ENCODE measurements at regions not wholly inside any gene's neighbourhood (a gene's known extent, or its start where the extent isn't known, plus 50 kb on each side); places are given as distances from the start of the nearest gene placed in this dataset.

- Mint-ChIP-seq H3K27me3 (ENCODE audit: low read depth) (peaks cover 2% of the 10 kb centered on the region; the same call in 1 of the 2 replicates), H3K4me1 (no peaks in the 10 kb centered on the region), H3K36me3 (peaks cover 5% of the 10 kb centered on the region), H3K27ac (no peak overlapping the region), H3K4me3 (no peak overlapping the region), H3K9me3 (peaks cover 7% of the 10 kb centered on the region)
- ATAC-seq, result no peak
- POLR2A ChIA-PET, result no interaction called here
- CTCF ChIA-PET, result no interaction called here
- TF ChIP-seq RELA (CRISPR knock-in tag; IDR thresholded peaks at IDR 0.05; ENCODE audit: borderline replicate concordance), result no peak
- no peak for TF ChIP-seq AR (CRISPR knock-in tag; IDR thresholded peaks at IDR 0.05)
- TF ChIP-seq NFATC4 (CRISPR knock-in tag; IDR thresholded peaks at IDR 0.05), result no peak
- no peak for TF ChIP-seq FOXJ3 (CRISPR knock-in tag; IDR thresholded peaks at IDR 0.05; ENCODE audit: borderline replicate concordance)
- no peak for TF ChIP-seq CREM (CRISPR knock-in tag; IDR thresholded peaks at IDR 0.05)
- no peak for TF ChIP-seq PRDM15 (CRISPR knock-in tag; IDR thresholded peaks at IDR 0.05)
- no peak for TF ChIP-seq ATF3 (CRISPR knock-in tag; conservative IDR thresholded peaks at IDR 0.05)
- TF ChIP-seq HMGA2 (CRISPR knock-in tag; IDR thresholded peaks at IDR 0.05), result no peak
- TF ChIP-seq SOX15 (CRISPR knock-in tag; IDR thresholded peaks at IDR 0.05), result no peak
- no peak for TF ChIP-seq ZMAT4 (CRISPR knock-in tag; IDR thresholded peaks at IDR 0.05)
- TF ChIP-seq GTF2I (CRISPR knock-in tag; conservative IDR thresholded peaks at IDR 0.05), result no peak
- TF ChIP-seq CBFB (CRISPR knock-in tag; IDR thresholded peaks at IDR 0.05; ENCODE audit: low read depth), result no peak
- TF ChIP-seq EMX1 (CRISPR knock-in tag; IDR thresholded peaks at IDR 0.05), result no peak
- no peak for TF ChIP-seq JAZF1 (CRISPR knock-in tag; IDR thresholded peaks at IDR 0.05)
- TF ChIP-seq ZNF219 (CRISPR knock-in tag; IDR thresholded peaks at IDR 0.05; ENCODE audit: borderline replicate concordance), result no peak
- TF ChIP-seq IRF1 (CRISPR knock-in tag; IDR thresholded peaks at IDR 0.05), result no peak
- no peak for TF ChIP-seq SMAD3 (CRISPR knock-in tag; IDR thresholded peaks at IDR 0.05; ENCODE audit: borderline replicate concordance)
- TF ChIP-seq HMGXB4 (CRISPR knock-in tag; IDR thresholded peaks at IDR 0.05), result no peak
- no peak for DNase-seq (ENCODE audit: low spot score)
Observed at GRCh38 chr11:10998674-10999073, 140.8 kb upstream of the ZBED5 start.
